ENCODE measurements at regions not wholly inside any gene's neighbourhood (a gene's known extent, or its start where the extent isn't known, plus 50 kb on each side); places are given as distances from the start of the nearest gene placed in this dataset.

DNA sequence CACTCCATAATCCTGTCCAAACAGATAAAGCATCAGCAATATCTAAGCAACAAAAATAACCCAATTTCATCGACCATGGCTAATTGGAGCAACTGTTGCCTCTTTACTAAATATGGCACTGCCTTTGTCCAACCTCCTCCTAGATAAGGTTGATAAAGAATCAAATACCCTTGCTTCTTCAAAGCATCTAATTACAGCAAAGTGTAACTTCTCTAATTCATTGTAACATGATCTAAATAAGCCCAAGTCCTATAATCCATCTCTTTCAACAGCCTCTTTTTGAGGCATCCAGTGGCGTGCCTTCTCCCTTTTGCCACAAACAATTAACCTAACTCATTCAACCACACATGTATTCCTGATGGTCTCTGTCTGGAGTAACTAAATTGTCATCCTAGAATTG is 81.7 kb upstream of the KLHL1 start:
- Histone ChIP-seq H3K36me3 (ENCODE audit: low read depth, low read length) (no peaks in the 10 kb centered on the region), H3K4me3 (ENCODE audit: low read length) (no peak overlapping the region), H3K79me2 (ENCODE audit: low read length) (no peaks in the 10 kb centered on the region), H3K9ac (ENCODE audit: low read length) (no peak overlapping the region), H3K4me2 (ENCODE audit: low read length) (no peak overlapping the region), H3K9me2 (replicated peaks; ENCODE audit: low read length) (no peaks in the 10 kb centered on the region), H3K27me3 (ENCODE audit: low read length) (no peaks in the 10 kb centered on the region), H3K27ac (ENCODE audit: low read length) (no peak overlapping the region), H4K20me1 (ENCODE audit: low read length) (no peaks in the 10 kb centered on the region), H3F3A (ENCODE audit: low read length, unreplicated experiment) (no peaks in the 10 kb centered on the region), H2AFZ (ENCODE audit: low read length) (no peak overlapping the region), H3K9me3 (ENCODE audit: low read length) (no peaks in the 10 kb centered on the region), H3K4me1 (ENCODE audit: insufficient read depth, low read length) (no peaks in the 10 kb centered on the region)
- TF ChIP-seq EZH2phosphoT487 (IDR thresholded peaks at IDR 0.05; ENCODE audit: borderline replicate concordance, low read length) (no peak), EZH2 (IDR thresholded peaks at IDR 0.05; ENCODE audit: low read length, unreplicated experiment) (no peak)
- TF ChIP-seq, protein P1, sequence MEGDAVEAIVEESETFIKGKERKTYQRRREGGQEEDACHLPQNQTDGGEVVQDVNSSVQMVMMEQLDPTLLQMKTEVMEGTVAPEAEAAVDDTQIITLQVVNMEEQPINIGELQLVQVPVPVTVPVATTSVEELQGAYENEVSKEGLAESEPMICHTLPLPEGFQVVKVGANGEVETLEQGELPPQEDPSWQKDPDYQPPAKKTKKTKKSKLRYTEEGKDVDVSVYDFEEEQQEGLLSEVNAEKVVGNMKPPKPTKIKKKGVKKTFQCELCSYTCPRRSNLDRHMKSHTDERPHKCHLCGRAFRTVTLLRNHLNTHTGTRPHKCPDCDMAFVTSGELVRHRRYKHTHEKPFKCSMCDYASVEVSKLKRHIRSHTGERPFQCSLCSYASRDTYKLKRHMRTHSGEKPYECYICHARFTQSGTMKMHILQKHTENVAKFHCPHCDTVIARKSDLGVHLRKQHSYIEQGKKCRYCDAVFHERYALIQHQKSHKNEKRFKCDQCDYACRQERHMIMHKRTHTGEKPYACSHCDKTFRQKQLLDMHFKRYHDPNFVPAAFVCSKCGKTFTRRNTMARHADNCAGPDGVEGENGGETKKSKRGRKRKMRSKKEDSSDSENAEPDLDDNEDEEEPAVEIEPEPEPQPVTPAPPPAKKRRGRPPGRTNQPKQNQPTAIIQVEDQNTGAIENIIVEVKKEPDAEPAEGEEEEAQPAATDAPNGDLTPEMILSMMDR (conservative IDR thresholded peaks at IDR 0.05; ENCODE audit: low read depth, low read length): no peak
- no TSS peak for BruUV-seq (replicated peaks)
- ATAC-seq (no peak), DNase-seq (no peak)
- intact Hi-C loops (cut with micrococcal nuclease): no loop called here
- POLR2A ChIA-PET (ENCODE audit: unreplicated experiment): no interaction called here
- CTCF ChIA-PET: no interaction called here

DNA sequence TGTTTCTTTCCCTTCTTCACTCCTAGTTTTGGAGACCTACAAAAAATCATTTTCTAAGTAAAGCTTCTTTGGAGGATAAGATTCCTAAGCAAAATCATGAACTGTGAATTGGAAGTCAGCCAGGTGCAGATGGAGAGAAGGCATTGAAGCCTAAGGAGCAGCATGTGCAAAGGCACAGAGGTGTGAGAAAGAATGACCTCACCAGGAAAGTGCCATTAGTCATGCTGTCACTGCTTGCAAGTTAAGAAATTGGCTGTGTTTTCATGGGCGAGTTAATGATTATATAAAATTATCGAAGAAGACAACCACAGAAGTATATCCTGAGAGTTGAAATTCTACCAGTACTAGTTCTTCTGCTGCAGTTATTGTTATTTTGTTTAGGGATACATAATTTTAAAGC is 80.3 kb upstream of the KLHL1 start:
- CTCF ChIA-PET: no interaction called here
- POLR2A ChIA-PET (ENCODE audit: unreplicated experiment): no interaction called here
- no peaks in the 10 kb centered on the region for H3K9me2 ChIP-seq (replicated peaks; ENCODE audit: low read length)
- no peaks in the 10 kb centered on the region for H3F3A ChIP-seq (ENCODE audit: low read length, unreplicated experiment)
- no peaks in the 10 kb centered on the region for H3K9me3 ChIP-seq (ENCODE audit: low read length)
- H2AFZ ChIP-seq (ENCODE audit: low read length): no peak overlapping the region
- DNase-seq: no peak
- intact Hi-C loops (cut with micrococcal nuclease): no loop called here
- no peak overlapping the region for H3K4me2 ChIP-seq (ENCODE audit: low read length)
- no peaks in the 10 kb centered on the region for H3K4me1 ChIP-seq (ENCODE audit: insufficient read depth, low read length)
- H3K27me3 ChIP-seq (ENCODE audit: low read length): no peaks in the 10 kb centered on the region
- no peaks in the 10 kb centered on the region for H3K36me3 ChIP-seq (ENCODE audit: low read depth, low read length)
- no peaks in the 10 kb centered on the region for H4K20me1 ChIP-seq (ENCODE audit: low read length)
- no peak overlapping the region for H3K9ac ChIP-seq (ENCODE audit: low read length)
- TF ChIP-seq, protein P1 (conservative IDR thresholded peaks at IDR 0.05; ENCODE audit: low read depth, low read length): no peak
- TF ChIP-seq EZH2phosphoT487 (IDR thresholded peaks at IDR 0.05; ENCODE audit: borderline replicate concordance, low read length): no peak
- no peak for TF ChIP-seq EZH2 (IDR thresholded peaks at IDR 0.05; ENCODE audit: low read length, unreplicated experiment)
- no peak overlapping the region for H3K4me3 ChIP-seq (ENCODE audit: low read length)
- no peak for ATAC-seq
- BruUV-seq (replicated peaks): no TSS peak
- H3K79me2 ChIP-seq (ENCODE audit: low read length): no peaks in the 10 kb centered on the region
- no peak overlapping the region for H3K27ac ChIP-seq (ENCODE audit: low read length)

DNA sequence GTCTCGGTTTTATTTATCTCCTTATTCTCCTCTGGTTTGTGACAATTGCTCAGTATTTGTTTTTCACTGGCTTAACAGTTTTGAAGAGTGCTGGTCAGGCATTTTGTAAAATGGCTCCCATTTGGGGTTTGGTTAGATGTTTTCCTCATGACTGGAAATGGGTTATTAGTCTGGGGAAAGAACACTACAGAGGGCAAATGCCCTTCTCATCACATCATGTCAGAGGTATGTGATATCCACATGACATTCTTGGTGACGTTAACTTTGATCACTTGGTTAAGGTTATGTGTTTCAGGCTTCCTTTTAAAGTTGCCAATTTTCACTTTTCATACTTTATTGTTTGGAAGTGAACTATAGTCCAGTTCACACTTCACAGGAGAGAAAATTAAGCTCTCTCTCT is 74.8 kb upstream of the KLHL1 start:
- H4K20me1 ChIP-seq (ENCODE audit: low read length): no peaks in the 10 kb centered on the region
- CTCF ChIA-PET: no interaction called here
- no TSS peak for BruUV-seq (replicated peaks)
- no peak for TF ChIP-seq EZH2phosphoT487 (IDR thresholded peaks at IDR 0.05; ENCODE audit: borderline replicate concordance, low read length)
- TF ChIP-seq, protein P1 (conservative IDR thresholded peaks at IDR 0.05; ENCODE audit: low read depth, low read length): no peak
- TF ChIP-seq EZH2 (IDR thresholded peaks at IDR 0.05; ENCODE audit: low read length, unreplicated experiment): no peak
- ATAC-seq (no peak), DNase-seq (peak; percentile 2)
- H3K36me3 ChIP-seq (ENCODE audit: low read depth, low read length): no peaks in the 10 kb centered on the region
- H3F3A ChIP-seq (ENCODE audit: low read length, unreplicated experiment): no peaks in the 10 kb centered on the region
- no peaks in the 10 kb centered on the region for H3K4me1 ChIP-seq (ENCODE audit: insufficient read depth, low read length)
- POLR2A ChIA-PET (ENCODE audit: unreplicated experiment): no interaction called here
- no peaks in the 10 kb centered on the region for H3K27me3 ChIP-seq (ENCODE audit: low read length)
- H3K9me2 ChIP-seq (replicated peaks; ENCODE audit: low read length): no peaks in the 10 kb centered on the region
- no peak overlapping the region for H3K9ac ChIP-seq (ENCODE audit: low read length)
- no peak overlapping the region for H2AFZ ChIP-seq (ENCODE audit: low read length)
- H3K4me3 ChIP-seq (ENCODE audit: low read length): no peak overlapping the region
- H3K79me2 ChIP-seq (ENCODE audit: low read length): no peaks in the 10 kb centered on the region
- no peaks in the 10 kb centered on the region for H3K9me3 ChIP-seq (ENCODE audit: low read length)
- no peak overlapping the region for H3K27ac ChIP-seq (ENCODE audit: low read length)
- intact Hi-C loops (cut with micrococcal nuclease): no loop called here
- H3K4me2 ChIP-seq (ENCODE audit: low read length): no peak overlapping the region
